GM12878 (cell line): ENCODE measurements at regions not wholly inside any gene's neighbourhood (a gene's known extent, or its start where the extent isn't known, plus 50 kb on each side); places are given as distances from the start of the nearest gene placed in this dataset.
"Not testable (repeated sequence)": the region's sequence is repeated elsewhere in the genome, so short reads cannot be mapped to it uniquely, and the experiment has no call there.

ENCODE experiments used
- ATAC-seq: fragments of 200-7000 bp; cut with Tn5 transposase; 3 replicates; pipeline ENCODE4 v1.9.1; 2020; ENCODE audit warnings: mild to moderate bottlenecking, moderate library complexity
- BruUV-seq: library from RNA; stranded (reverse); fragments of 400-500 nt; replicated peaks from 2 replicates; lab custom pipeline; 2021; lab: Mats Ljungman, UMichigan
- CTCF ChIA-PET: fragments of 300-600 bp; sonication (Branson Sonifier 250); formaldehyde crosslinking; extraction: SDS; loops from one replicate; lab custom pipeline; 2021; ENCODE audit warnings: inconsistent platforms; lab: Yijun Ruan, JAX
- POLR2A ChIA-PET: fragments of 350-600 bp; formaldehyde crosslinking; extraction: SDS; loops from one replicate; lab custom pipeline; 2021; ENCODE audit warnings: inconsistent platforms; lab: Charles Lee
- RAD21 ChIA-PET: fragments of 300-600 bp; sonication (Branson Sonifier 250); formaldehyde crosslinking; loops from one replicate; lab custom pipeline; 2023; ENCODE audit warnings: antibody characterized with exemption; ENCODE audit not compliant: unreplicated experiment; lab: Charles Lee
- SMC1A ChIA-PET: fragments of 300-600 bp; sonication (Branson Sonifier 250); formaldehyde crosslinking; loops from one replicate; lab custom pipeline; 2023; ENCODE audit not compliant: unreplicated experiment, uncharacterized antibody; lab: Charles Lee
- DNase-seq: peaks from one replicate; pipeline ENCODE4 v3.0.0-alpha.2; 2011; ENCODE audit warnings: low read depth, low spot score
- FAIRE-seq: peaks from 3 replicates; lab custom pipeline; 2011; peaks lifted over from hg19 to GRCh38; lab: Jason Lieb, UNC
- H2AFZ ChIP-seq: 2 replicates; pipeline ENCODE4 v1.6.0; 2011; ENCODE audit warnings: low read depth, low read length, control low read depth; ENCODE audit not compliant: control insufficient read depth
- H3K27ac ChIP-seq: 2 replicates; pipeline ENCODE4 v1.5.1; 2011; ENCODE audit warnings: control low read depth; ENCODE audit not compliant: control insufficient read depth, insufficient read depth
- H3K27me3 ChIP-seq, 2 experiments: replicated peaks in 1 of 2; 2 replicates each; pipeline versions ENCODE4 v1.6.0 to v1.6.1; 2011; ENCODE audit warnings: low read length in 1 of 2; ENCODE audit not compliant: control insufficient read depth in 2 of 2, insufficient read depth in 2 of 2
- H3K36me3 ChIP-seq, 2 experiments: 2 replicates each; pipeline ENCODE4 v1.5.1; 2011; ENCODE audit warnings: low read length in 1 of 2; ENCODE audit not compliant: control insufficient read depth in 2 of 2, insufficient read depth in 2 of 2
- H3K4me1 ChIP-seq: 2 replicates; pipeline ENCODE4 v1.6.1; 2011; ENCODE audit warnings: mild to moderate bottlenecking, low read length, moderate library complexity, mixed read lengths; ENCODE audit not compliant: control insufficient read depth, insufficient read depth
- H3K4me2 ChIP-seq: 2 replicates; pipeline ENCODE4 v1.6.0; 2011; ENCODE audit warnings: control low read depth; ENCODE audit not compliant: control insufficient read depth, insufficient read depth
- H3K4me3 ChIP-seq: fragments of 200-600 bp; sonication (generic); 2 replicates; pipeline ENCODE4 v1.5.1; 2016
- H3K79me2 ChIP-seq: 2 replicates; pipeline ENCODE4 v1.6.0; 2011; ENCODE audit warnings: low read length; ENCODE audit not compliant: control insufficient read depth, insufficient read depth
- H3K9ac ChIP-seq: 2 replicates; pipeline ENCODE4 v1.8.0; 2011; ENCODE audit warnings: low read length, control low read depth, mixed read lengths; ENCODE audit not compliant: control insufficient read depth, insufficient read depth
- H3K9me3 ChIP-seq: replicated peaks from 3 replicates; pipeline ENCODE4 v1.5.1; 2011; ENCODE audit warnings: mild to moderate bottlenecking, low read length; ENCODE audit not compliant: control insufficient read depth, insufficient read depth
- H4K20me1 ChIP-seq: 2 replicates; pipeline ENCODE4 v1.6.0; 2011; ENCODE audit not compliant: control insufficient read depth, insufficient read depth
- WGBS: methylation state at CpG from one replicate; pipeline ENCODE4 v1.1.6; 2016; ENCODE audit warnings: low lambda C conversion rate; ENCODE audit not compliant: insufficient replicate concordance, insufficient coverage; ENCODE audit errors: missing lambda C conversion rate; 5-methylcytosine and 5-hydroxymethylcytosine counted together
- in situ Hi-C: fragments of 300-500 bp; cut with MboI; formaldehyde crosslinking; loops from 9 replicates; pipeline ENCODE4 v1.14.3; 2018; ENCODE audit warnings: mixed read lengths
- intact Hi-C: fragments of 100-400 bp; cut with micrococcal nuclease; formaldehyde crosslinking; loops from one replicate; pipeline ENCODE4 v1.14.2; 2022; ENCODE audit not compliant: unreplicated experiment

GRCh38 chr1:206350493-206351275 is 119.6 kb upstream of the IKBKE start:
- H3K9ac ChIP-seq, in situ Hi-C loops, BruUV-seq, H3K4me2 ChIP-seq, H3K4me1 ChIP-seq, FAIRE-seq, POLR2A ChIA-PET, H3K36me3 ChIP-seq, intact Hi-C loops, H3K4me3 ChIP-seq, H3K27me3 ChIP-seq, H3K79me2 ChIP-seq, H3K27ac ChIP-seq, H4K20me1 ChIP-seq, H2AFZ ChIP-seq, SMC1A ChIA-PET, DNase-seq, CTCF ChIA-PET, RAD21 ChIA-PET, ATAC-seq, H3K9me3 ChIP-seq: not testable (repeated sequence)
- WGBS: 6% methylated on average over 2 of the region's 2 CpGs

- POLR2A ChIA-PET, H3K9me3 ChIP-seq, SMC1A ChIA-PET, H3K27ac ChIP-seq, H2AFZ ChIP-seq, H3K4me1 ChIP-seq, H3K27me3 ChIP-seq, H3K79me2 ChIP-seq, BruUV-seq, ATAC-seq, RAD21 ChIA-PET, CTCF ChIA-PET, in situ Hi-C loops, FAIRE-seq, H3K4me3 ChIP-seq, DNase-seq, H3K36me3 ChIP-seq, H4K20me1 ChIP-seq, H3K9ac ChIP-seq, intact Hi-C loops, H3K4me2 ChIP-seq: not testable (repeated sequence)
- WGBS: 61% methylated on average over 4 of the region's 10 CpGs
These were observed 118.8 kb upstream of the IKBKE start for GRCh38 chr1:206351276-206352052.

- ATAC-seq: peak; percentile 83
- RAD21 ChIA-PET, CTCF ChIA-PET, in situ Hi-C loops, SMC1A ChIA-PET, BruUV-seq, H3K4me3 ChIP-seq, H3K79me2 ChIP-seq, DNase-seq, H3K27ac ChIP-seq, H3K9ac ChIP-seq, POLR2A ChIA-PET, H3K9me3 ChIP-seq, H4K20me1 ChIP-seq, H3K4me1 ChIP-seq, H3K4me2 ChIP-seq, FAIRE-seq, intact Hi-C loops, H3K36me3 ChIP-seq, H3K27me3 ChIP-seq, H2AFZ ChIP-seq: not testable (repeated sequence)
These were observed 114.0 kb upstream of the IKBKE start for GRCh38 chr1:206356310-206356709.

GRCh38 chr1:206357962-206358361 is 112.3 kb upstream of the IKBKE start:
- intact Hi-C loops, H3K36me3 ChIP-seq, in situ Hi-C loops, POLR2A ChIA-PET, RAD21 ChIA-PET, CTCF ChIA-PET, H3K79me2 ChIP-seq, H3K9me3 ChIP-seq, BruUV-seq, H3K27ac ChIP-seq, H2AFZ ChIP-seq, DNase-seq, FAIRE-seq, H3K4me2 ChIP-seq, H4K20me1 ChIP-seq, SMC1A ChIA-PET, H3K4me1 ChIP-seq, H3K9ac ChIP-seq, H3K4me3 ChIP-seq, H3K27me3 ChIP-seq: not testable (repeated sequence)
- ATAC-seq: peak; percentile 87
- 0% methylated on average over 1 of the region's 3 CpGs for WGBS
